ENCODE measurements at regions not wholly inside any gene's neighbourhood (a gene's known extent, or its start where the extent isn't known, plus 50 kb on each side); places are given as distances from the start of the nearest gene placed in this dataset.
"Not testable (repeated sequence)": the region's sequence is repeated elsewhere in the genome, so short reads cannot be mapped to it uniquely, and the experiment has no call there.

DNA sequence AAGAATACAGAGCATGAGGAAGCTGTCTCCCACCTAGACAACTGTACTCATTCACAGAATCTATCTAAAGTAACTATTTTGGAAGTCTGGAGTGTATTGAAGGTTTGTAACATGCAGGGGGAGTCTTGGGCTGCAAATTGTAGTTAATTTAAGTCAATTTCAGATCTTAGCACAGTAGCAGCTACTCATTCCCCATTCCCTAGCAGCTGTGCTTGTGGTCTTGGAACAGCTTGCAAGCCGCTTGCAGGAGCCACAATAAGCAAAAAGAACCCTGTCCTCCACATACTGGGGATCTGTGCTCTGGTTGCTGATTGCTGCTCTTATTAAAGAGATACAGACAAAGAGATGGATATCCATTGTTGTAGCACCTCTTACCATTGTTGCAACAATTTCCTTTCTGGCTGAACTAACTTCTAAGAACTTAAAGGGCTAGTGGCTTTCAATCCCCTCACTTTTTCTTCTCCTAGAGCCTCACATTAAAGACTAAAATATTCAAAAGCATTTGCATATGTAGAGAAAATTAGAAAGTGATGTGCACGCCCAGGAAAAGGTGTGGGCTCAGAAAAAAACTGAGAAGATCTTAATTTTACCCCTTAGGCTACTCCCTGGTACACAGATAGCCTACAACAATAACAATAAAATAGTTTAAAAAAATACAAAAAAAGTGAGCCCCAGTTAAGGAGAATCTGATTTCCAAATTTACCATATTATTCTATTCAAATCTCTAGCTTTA is 1775.1 kb upstream of the PIK3C3 start:
- DNase-seq (ENCODE audit: low read depth, low spot score): no peak

DNA sequence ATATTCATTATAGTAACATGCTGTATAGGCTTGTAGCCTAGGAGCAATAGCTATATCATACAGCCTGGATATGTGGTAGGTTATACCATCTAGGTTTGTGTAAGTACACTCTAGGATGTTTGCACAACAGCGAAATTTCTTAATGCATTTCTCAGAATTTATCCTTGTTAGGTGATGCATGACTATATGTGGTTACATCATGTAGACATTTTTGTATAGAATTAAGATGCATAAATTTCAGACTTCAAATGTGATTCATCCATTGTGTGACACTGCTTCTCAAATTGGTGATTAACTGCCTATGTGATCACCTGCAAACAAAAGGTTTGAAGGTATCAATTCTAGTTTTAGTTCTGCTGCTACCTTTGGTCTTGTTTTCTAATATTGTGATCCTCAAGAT is 1787.0 kb upstream of the PIK3C3 start:
- no peak for DNase-seq (ENCODE audit: low read depth, low spot score)

DNA sequence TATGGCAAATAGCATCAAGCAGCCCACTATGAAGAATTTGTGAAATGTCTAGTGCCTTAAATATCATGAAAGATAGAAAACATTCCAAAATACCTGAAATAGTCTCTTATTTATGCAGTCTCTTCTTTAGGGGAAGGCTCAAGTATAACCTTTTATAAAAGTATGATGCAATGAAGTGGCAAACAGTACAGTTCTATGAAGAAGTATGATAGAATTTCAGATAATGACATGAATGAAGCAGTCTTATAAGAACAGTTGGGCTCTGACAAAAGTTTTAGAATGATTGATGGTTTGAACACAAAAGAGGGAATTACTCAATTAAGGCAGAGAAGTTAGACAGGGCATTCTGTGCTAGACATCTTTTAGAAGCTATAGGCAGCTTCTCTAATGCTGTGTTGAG is 1791.8 kb upstream of the PIK3C3 start:
- DNase-seq (ENCODE audit: low read depth, low spot score): no peak

DNA sequence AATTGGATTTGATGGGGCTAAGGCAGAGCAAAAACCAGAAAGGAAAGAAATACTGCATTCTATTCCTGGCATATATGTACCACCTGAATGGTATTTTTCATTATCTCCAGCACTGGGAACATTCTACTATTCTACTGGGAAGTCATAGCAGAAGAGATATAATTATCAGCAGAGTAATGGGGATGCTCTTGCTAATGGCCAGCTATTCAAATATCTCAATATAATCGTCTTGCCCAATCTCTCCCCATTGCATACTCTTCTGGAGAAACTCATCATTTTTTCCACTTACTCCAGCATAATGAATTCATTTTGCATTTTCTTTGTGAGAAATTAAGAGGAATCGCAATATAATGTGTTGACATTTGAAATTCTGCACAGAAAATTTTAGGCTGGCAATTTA is 1794.7 kb upstream of the PIK3C3 start:
- no peak for DNase-seq (ENCODE audit: low read depth, low spot score)

DNA sequence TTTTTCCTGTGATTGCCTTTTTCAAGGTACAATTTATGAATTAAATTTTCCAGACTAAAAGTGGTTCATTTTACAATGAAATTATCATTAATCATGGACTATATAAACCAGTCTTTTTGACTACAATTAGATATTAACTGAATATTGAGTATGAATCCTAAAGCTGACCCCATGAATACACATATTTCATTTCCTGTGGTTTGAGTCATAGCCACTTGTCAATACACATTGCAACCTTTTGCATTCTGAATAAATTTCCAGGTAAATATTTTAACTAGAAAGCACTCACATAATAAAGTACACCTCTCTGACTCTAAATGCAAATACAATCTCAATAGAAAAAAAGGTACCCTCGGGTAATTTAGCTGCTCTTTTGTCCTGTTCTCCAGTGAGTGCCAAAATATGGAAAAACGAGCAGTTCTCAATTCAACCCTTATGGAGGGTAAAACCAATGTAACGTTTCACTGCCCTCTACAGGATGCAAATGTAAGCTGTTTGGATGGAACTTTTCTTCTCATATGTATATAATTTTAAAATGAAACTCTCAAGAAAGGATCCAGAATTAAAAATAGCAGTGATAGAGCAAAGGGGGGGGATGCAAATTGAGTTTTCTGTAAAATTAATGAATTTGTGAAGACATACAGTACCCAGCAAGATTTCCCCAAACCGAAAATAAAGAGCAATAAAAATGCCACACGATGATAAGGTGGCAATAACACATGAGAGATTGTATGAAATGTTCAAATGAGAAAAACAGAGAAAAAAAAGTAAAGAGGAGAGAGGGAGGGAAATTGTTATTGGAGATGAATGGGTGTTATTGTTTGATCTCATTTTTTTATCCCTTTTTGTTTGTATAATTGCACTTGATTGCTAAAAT is 1795.7 kb upstream of the PIK3C3 start:
- DNase-seq (ENCODE audit: low read depth, low spot score): no peak

DNA sequence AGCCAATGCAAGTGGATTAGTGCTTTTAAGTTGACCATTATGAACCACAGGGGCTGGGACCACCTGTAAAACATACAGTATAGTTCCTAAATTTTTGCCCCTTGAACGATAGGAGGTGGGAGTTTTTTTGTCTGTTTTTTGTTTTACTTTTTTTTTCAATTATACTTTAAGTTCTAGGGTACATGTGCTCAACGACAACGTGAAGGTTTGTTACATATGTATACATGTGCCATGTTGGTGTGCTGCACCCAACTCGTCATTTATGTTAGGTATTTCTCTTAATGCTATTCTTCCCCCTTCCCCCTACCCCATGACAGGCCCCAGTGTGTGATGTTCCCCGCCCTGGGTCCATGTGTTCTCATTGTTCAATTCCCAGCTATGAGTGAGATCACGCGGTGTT is 1797.9 kb upstream of the PIK3C3 start:
- DNase-seq (ENCODE audit: low read depth, low spot score): no peak

DNA sequence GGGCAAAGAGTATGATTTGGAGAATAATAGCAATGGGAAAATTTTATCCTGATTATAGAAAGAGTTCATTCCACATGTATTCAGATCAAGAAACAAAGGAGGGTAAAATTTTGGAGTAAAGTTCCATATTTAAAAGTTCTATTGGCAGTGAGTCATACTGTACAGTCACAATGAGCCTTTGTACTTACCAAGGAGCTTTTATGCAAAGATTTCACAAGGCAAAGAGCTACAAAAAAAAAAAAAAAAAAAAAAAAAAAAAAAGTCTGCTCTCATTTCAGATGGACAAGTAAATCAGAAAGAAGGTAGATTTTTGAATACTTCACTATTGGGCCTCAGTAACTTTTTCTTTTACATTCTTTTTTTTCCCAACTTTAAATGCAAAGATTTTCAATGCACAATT is 1802.2 kb upstream of the PIK3C3 start:
- no peak for DNase-seq (ENCODE audit: low read depth, low spot score)

DNA sequence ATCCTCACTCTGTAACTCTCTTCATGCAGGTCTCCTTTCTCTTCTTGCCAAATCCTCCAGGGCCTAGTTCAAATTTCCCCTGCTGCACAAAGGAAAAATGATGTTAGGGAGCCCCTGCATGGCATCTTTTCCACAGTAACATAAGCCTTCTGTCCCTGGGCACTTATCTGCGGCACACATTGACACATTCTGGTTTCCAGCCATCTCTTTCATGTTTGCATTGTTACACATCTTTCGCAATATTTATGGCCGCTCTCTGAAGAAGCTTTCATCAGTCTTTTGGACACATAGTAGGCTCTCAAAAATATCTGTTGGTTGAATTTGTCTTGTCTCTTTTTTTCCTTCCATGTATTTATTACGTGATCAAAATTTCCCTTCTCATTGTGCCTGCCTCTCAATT is 1806.1 kb upstream of the PIK3C3 start:
- no peak for DNase-seq (ENCODE audit: low read depth, low spot score)

DNA sequence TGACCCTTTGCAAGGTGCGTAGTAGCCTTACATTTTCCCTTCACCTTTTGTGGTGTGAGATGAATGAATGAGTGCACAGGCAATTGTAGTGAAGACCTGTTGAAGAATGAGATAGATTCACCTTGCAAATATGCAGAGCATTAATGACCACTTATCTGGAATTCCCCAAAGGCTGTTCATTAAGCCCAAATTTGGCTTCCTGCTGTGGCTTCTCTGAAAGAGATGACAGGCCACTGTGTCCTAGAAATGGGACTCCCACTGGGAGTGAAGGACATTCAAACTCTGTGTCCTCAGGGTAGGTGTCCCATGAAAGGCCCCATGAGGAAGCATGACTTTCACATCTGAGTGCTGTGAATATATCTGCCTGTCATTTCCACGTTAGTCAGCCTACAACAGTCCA is 1821.8 kb upstream of the PIK3C3 start:
- no peak for DNase-seq (ENCODE audit: low read depth, low spot score)

DNA sequence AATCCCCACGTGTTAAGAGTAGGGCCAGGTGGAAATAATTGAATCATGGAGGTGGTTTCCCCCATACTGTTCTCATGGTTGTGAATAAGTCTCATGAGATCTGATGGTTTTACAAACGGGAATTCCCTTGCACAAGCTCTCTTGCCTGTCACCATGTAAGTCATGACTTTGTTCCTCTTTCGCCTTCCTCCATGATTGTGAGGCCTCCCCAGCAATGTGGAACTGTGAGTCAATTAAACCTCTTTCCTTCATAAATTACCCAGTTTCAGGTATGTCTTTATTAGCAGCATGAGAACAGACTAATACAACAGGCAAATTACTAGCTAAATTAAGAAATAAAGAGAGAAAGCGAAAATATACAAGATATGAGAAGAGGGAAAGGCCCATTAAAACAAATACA is 1822.6 kb upstream of the PIK3C3 start:
- not testable (repeated sequence) for DNase-seq (ENCODE audit: low read depth, low spot score)

DNA sequence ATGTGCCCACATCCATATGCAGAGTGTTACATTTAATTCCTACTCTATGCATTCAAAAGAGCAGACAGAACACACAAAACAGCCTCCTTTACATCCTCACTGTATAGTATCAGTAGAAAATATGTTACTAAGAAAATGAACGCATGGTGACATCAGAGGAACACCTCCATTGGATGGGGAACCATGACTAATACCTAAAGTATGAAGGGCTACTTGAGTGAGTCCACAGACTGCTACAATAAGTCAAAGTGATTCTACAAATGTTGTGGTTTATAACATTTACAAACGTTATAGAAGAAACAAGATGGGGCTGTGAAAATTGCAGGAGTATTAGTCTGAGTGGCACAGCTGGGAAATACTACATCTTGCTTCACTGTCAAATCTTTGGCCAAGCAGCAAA is 1830.9 kb upstream of the PIK3C3 start:
- DNase-seq (ENCODE audit: low read depth, low spot score): no peak

DNA sequence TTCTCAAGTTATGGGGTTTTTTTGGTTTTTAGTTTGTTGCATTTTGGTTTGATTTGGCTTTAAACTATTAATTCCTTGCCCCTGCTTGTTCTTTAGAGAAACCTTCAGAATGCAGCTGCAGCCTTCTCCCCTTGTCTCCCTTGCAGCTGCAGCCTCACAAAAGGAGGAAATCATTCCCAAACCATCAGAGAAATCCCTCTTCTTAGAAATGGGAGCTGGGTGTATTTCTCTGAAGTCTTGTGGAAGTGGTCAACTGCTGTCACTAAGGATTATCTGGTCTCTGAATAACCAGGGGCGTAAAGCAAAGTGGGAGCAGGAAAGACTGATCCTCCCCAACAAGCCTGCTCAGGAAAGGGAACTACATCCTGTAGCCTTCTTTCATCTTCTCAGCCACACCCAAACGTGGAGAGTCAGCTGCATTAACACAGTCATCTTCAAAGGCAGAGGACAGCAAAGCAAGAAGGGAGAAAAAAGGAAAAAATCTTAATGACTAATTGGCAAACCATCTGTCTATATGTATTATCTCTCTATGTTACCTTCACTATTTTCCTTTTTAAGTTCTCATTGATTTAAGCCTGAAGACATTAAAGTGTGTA is 1834.1 kb upstream of the PIK3C3 start:
- DNase-seq (ENCODE audit: low read depth, low spot score): no peak

DNA sequence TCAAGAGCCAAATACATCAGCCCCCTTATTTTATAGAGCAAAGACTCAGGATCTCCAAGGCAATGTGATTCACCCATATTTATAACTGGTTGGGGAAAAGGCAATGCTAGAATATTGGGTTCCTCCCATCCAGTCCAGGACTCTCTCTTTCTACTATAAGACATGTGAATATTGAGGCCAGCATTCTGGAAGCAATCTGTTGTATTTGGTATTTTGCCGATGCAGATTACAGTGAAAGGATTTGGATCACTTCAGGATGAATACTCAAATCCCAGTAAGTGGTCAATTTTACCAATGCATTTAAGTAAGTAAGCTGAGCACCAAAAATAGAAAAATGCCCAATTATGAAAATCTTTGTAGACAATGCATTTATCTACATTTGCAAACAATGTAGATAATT is 1834.7 kb upstream of the PIK3C3 start:
- no peak for DNase-seq (ENCODE audit: low read depth, low spot score)

DNA sequence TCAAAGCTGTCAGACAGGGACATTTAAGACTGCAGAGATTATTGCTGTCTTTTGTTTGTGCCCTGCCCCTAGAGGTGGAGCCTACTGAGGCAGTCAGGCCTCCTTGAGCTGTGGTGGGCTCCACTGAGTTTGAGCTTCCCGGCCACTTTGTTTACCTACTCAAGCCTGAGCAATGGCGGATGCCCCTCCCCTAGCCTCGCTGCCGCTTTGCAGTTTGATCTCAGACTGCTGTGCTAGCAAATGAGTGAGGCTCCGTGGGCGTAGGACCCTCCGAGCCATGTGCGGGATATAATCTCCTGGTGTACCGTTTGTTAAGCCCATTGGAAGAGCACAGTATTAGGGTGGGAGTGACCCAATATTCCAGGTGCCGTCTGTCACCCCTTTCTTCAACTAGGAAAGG is 1835.5 kb upstream of the PIK3C3 start:
- DNase-seq (ENCODE audit: low read depth, low spot score): not testable (repeated sequence)

DNA sequence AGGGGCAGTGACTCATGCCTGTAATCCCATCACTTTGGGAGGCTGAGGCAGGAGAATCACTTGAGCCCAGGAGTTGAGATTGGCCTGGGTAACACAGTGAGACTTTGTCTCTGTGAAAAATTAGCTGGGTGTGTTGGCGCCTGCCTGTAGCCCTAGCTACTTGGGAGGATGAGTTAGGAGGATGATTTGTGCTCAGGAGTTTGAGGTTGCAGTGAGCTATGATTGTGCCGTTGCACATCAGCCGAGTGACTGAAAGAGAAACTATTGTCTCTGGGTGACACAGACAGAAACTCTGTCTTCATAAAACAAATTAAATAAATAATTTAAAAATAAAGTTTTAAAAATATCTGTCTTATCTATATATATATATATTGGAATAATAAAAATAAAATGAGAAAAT is 1844.6 kb upstream of the PIK3C3 start:
- no peak for DNase-seq (ENCODE audit: low read depth, low spot score)

DNA sequence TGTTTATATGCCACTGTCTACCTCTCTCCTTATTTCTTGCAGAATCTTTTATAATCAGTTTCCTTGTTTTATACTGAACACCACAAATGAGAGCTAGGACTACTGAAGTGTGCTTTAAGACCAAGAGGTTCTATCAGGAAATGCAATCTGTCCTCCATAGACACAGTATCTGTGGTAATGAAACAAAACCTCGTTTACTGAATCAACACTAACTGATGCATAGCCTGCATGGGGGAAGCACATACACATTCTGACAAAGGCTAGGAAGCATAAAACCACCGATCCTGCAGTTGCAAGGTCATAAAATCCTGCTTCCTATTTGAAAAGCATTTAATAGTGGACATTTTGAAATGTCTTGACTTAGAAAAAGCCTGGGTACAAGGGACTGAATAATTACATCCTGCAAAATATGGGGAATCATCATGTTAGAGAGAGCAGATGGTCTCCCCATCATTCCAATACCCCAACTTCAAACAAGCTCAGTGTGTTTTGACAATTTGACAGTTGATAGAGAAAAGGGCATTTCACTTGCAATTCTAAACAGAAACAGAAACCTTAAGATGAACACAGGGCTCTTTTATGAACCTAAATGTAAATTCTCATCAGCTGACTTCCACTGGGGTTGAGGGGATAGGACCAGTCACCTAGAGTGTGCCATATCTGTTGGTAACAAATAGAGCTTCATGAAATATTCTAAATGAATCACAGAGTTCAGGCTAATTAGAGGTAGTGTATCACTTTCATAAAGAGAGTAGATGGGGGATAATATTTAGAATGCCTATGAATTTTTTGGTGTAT is 1845.6 kb upstream of the PIK3C3 start:
- no peak for DNase-seq (ENCODE audit: low read depth, low spot score)

DNA sequence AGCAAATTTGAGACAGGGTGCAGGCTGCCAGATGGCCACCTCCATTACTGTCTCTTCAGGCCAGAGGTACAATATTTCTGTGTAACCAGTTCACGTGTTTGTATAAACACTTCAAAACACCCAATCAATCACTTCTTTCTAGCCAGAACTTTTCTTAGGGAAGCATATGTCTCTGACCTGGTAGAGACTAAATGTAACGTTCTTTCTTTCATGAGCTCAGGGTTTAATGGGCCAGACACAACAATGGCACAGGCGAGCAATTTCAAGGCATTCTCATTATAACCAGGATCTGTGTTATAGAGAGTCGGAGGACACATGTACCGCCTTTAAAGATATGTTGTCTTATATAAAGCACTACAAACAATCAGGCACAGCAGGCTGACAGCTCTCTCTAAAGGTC is 1846.4 kb upstream of the PIK3C3 start:
- no peak for DNase-seq (ENCODE audit: low read depth, low spot score)

DNA sequence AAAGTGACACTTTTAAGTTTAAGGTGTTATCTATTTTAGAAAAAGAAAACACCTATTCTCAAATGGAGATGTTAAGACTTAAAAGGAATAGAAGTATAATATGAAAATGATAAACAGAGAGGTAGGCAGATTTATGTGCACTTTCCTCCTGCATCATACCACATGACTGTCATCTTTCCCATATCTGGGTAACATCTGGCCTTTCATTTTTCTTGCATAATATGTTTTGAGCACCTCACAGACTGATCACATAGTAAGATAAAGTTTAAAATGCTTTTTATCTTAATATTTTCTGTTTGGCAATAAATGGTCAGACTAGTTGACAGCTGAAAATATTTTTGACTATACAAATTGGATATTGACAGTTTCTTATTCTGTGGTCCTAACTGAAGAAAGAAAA is 1852.1 kb upstream of the PIK3C3 start:
- DNase-seq (ENCODE audit: low read depth, low spot score): no peak

DNA sequence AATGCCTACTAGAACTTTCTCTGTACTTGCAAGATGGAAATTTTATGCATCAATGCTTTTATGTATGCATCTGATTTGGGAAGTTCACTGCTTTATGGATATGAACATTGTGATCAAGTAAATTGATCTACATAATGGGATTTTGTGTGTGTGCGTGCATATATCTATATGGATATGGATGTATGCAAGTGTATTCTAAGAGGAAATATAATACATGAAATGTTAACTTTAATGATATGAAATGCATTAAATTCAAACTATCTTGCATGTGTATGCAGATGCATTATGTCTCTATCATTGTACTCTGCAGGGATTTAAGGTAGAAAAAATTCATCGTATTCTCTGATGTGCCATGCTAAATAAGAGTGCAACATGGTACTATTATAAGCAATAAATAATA is 1855.4 kb upstream of the PIK3C3 start:
- DNase-seq (ENCODE audit: low read depth, low spot score): no peak

DNA sequence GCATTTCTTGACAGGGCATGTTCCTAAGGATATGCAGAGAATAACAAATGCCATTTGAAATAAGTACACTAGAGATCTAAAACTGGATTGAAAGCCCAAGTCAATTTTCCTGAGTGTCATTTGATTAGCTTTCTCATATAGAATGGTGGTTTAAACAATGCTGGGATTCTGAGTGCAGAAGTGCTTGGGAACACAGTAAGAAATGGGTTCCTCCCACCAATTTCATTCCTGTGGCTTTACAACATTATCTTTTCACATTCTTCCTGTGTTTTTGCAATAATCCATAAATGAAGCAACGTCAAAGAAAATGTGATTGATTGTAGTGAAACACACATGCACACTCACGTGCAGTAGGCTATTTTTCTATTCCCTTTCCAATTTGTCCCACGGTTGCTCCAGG is 1858.4 kb upstream of the PIK3C3 start:
- no peak for DNase-seq (ENCODE audit: low read depth, low spot score)

DNA sequence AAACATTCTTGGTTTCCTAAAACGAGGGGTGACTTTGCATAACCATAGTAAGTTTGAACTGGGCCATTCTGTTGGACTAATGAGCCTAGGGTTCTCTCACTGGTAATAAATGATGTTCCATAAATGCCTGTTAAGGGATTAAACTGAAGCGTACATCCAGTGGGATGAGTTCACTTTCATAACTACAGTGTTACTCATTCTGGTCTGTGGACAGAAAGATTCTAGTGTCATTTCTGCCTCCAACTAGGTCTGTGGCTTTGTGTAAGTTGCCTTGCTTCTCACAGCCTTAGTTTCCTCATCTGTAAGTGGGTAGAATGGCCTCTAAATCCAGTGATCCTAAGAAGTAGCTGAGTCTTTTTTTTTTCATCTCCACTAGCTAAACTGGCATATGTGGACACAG is 1860.6 kb upstream of the PIK3C3 start:
- DNase-seq (ENCODE audit: low read depth, low spot score): no peak

DNA sequence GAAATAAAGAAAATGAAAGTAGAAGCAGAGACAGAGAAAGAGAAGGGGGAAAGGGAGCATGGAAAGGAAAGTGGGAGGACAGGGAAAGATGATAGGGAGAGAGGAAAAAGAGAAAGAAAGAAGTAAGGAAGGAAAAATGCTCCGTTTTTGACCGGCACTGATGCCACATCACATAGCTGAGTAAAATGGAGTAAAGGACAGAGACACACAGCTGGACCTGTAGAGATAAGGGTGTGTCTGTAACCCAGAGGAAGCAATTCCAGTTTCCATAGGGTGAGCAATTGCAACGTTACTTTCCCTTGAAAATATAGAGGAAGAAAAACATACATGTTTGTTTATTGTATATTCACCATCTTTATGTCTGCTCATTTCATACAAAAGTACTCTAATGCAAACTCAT is 1866.9 kb upstream of the PIK3C3 start:
- no peak for DNase-seq (ENCODE audit: low read depth, low spot score)

Measured in iPS DF 19.7 (cell line).